IPS-15b (cell line): ENCODE measurements at regions not wholly inside any gene's neighbourhood (a gene's known extent, or its start where the extent isn't known, plus 50 kb on each side); places are given as distances from the start of the nearest gene placed in this dataset.

Experiments used
- H3K27me3 ChIP-seq: one replicate; pipeline ENCODE4 v1.6.1; 2013; ENCODE audit warnings: low read length; ENCODE audit not compliant: control insufficient read depth, insufficient read depth
- H3K36me3 ChIP-seq: one replicate; pipeline ENCODE4 v1.6.1; 2013; ENCODE audit warnings: low read length; ENCODE audit not compliant: control insufficient read depth, insufficient read depth
- H3K4me1 ChIP-seq: one replicate; pipeline ENCODE4 v1.6.1; 2013; ENCODE audit warnings: mild to moderate bottlenecking, low read length; ENCODE audit not compliant: control insufficient read depth, insufficient read depth
- H3K4me3 ChIP-seq: one replicate; pipeline ENCODE4 v1.5.1; 2013; ENCODE audit warnings: low read depth, low read length
- H3K9ac ChIP-seq: one replicate; pipeline ENCODE4 v1.6.1; 2013; ENCODE audit warnings: low read depth, mild to moderate bottlenecking, low read length
- H3K9me3 ChIP-seq: one replicate; pipeline ENCODE4 v1.6.1; 2013; ENCODE audit warnings: mild to moderate bottlenecking, low read length; ENCODE audit not compliant: control insufficient read depth, insufficient read depth

DNA sequence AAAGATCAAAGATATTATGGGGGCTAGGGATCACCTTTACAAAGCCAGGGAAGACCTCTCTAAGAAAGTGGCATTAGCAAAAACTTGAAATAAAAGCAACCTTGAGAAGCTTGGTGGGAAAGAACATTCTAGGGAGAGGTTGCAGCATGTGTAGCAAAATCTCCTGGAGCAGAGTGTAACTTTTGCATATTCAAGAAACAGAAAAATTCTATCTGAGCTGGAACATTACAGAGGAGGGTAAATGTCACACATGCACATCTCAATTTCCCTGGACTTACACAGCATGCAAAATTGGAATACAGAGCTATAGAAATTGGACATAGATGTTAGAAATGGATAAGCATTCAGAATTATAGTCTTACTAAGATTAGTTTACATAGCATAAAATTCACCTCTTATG, 510.0 kb downstream of the CETN3 start:
- H3K9ac ChIP-seq, result no peak overlapping the region
- H3K36me3 ChIP-seq, result no peaks in the 10 kb centered on the region
- H3K9me3 ChIP-seq, result no peaks in the 10 kb centered on the region
- H3K4me1 ChIP-seq, result no peaks in the 10 kb centered on the region
- no peaks in the 10 kb centered on the region for H3K27me3 ChIP-seq
- H3K4me3 ChIP-seq, result no peak overlapping the region

DNA sequence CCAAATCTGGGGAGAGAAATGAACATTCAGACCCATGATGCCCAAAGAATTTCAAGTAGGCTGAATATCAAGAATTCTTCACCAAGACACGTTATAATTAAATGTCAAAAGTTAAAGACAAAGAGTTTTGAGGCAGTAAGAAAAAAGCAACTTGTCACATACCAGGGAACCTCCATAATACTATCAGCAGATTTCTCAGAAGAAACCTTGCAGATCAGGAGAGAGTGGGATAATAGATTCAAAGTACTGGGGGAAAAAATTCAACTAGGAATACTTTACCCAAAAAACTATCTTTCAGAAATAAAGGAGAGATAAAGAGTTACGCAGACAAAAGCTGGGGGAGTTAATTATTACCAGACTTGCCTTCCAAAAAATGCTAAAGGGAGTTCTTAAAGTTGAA, 516.0 kb downstream of the CETN3 start:
- no peaks in the 10 kb centered on the region for H3K36me3 ChIP-seq
- no peaks in the 10 kb centered on the region for H3K9me3 ChIP-seq
- H3K9ac ChIP-seq, result no peak overlapping the region
- no peaks in the 10 kb centered on the region for H3K27me3 ChIP-seq
- H3K4me3 ChIP-seq, result no peak overlapping the region
- H3K4me1 ChIP-seq, result peaks cover 11% of the 10 kb centered on the region

DNA sequence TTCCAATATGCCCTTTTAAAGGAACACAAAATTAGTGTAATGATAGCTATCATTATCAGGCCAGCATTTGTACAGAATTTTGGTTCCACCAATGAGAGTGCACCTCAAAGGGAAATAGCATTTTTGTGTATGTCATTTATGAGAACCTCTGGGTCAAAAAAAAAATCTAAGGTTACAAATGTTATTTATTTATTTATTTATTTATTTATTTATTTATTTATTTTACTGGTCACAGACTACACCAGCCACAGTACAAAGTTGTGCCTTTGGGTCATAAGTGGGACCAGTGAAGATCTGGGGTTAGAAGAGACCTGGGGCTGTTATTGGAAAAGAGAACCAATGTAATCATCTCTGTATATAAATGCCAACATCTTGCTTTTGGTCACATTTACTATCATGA, 523.9 kb downstream of the CETN3 start:
- Histone ChIP-seq H3K27me3 (no peaks in the 10 kb centered on the region), H3K9me3 (no peaks in the 10 kb centered on the region), H3K9ac (no peak overlapping the region), H3K4me1 (peaks cover 10% of the 10 kb centered on the region), H3K4me3 (no peak overlapping the region), H3K36me3 (no peaks in the 10 kb centered on the region)

DNA sequence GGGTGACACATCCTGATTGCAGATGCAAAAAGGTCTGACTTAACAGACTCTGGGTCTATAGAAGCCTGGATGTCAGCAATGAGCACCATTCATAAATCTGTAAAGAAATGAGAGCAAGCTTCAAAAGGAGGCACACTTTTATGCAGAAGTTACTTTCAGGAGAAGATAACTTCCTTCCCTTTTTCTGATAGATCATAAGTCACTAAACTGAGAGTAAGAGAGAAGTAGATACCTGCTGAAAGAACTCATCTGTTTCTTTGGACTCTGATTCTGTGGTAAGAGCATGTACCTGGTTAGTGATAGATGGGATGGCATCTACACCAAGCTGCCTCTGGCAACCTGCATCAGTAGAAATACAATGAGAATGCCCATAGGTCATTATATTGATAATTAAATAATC, 525.6 kb downstream of the CETN3 start:
- Histone ChIP-seq H3K27me3 (no peaks in the 10 kb centered on the region), H3K36me3 (no peaks in the 10 kb centered on the region), H3K4me3 (no peak overlapping the region), H3K4me1 (no peaks in the 10 kb centered on the region), H3K9me3 (no peaks in the 10 kb centered on the region), H3K9ac (no peak overlapping the region)

DNA sequence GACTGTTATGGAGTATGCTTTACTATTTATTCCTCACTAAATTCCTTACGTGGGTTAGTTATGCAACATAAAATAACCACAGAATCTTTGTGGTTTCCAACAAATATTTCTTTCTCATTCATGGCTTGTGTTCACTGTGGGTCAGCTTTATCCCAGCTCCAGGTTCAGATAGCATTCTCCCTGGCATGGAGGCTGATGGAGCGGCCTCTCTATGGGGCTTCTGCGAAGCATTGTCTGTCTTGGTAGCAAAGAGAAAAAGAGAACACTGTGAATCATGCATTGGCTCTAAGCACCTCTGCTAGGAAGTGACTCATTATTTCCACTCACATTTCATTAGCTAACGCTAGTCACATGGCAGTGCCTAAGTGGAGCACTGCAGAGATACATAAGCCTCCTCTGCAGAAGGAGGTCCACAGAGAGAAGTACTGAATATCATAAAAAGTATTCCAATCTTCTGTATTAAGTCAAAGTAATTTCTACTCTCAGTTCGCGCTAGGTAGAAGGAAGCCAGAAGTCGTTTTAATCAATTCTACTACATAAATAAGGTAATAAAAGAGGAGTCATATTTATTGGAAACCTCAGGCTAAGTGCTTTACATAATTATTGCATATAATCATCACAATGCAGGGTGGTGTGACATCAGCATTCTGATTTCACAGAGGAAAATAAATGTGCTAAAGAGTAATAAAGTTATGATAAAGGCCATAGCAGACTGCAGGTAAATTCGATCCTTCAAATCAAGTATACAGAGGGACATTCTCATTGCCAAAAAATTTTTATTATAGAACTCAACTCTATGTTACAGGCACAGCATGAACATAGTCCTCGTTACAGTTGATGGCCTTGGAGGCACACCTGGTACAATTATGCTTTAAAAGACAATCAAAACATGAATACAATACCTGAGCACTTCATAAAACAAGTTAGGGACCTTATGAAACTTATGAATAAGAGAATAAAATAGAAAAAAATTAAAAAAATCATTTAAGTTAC, 531.1 kb downstream of the CETN3 start:
- no peaks in the 10 kb centered on the region for H3K9me3 ChIP-seq
- H3K4me3 ChIP-seq, result no peak overlapping the region
- no peaks in the 10 kb centered on the region for H3K36me3 ChIP-seq
- no peaks in the 10 kb centered on the region for H3K27me3 ChIP-seq
- H3K4me1 ChIP-seq, result no peaks in the 10 kb centered on the region
- no peak overlapping the region for H3K9ac ChIP-seq

DNA sequence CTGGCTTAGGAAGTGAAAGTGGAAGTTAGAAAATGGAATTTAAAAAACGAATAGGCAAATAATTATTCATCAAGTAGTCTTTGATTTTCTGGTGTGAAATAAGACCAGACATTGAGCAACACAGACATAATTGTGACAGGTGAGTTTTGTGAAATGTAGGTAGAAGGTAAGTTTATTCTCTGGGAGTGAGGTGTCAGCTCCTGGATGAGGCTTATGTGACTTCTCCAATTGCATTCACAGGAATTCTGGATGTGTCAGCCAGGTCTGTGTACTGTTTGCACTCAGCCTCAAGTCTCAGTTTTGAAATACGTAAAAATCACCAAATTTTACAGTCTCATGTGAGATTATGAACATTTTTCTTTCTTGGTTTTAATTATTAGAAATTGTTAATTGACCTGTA, 537.6 kb downstream of the CETN3 start:
- Histone ChIP-seq H3K4me3 (no peak overlapping the region), H3K9me3 (no peaks in the 10 kb centered on the region), H3K4me1 (no peaks in the 10 kb centered on the region), H3K9ac (no peak overlapping the region), H3K36me3 (no peaks in the 10 kb centered on the region), H3K27me3 (no peaks in the 10 kb centered on the region)

DNA sequence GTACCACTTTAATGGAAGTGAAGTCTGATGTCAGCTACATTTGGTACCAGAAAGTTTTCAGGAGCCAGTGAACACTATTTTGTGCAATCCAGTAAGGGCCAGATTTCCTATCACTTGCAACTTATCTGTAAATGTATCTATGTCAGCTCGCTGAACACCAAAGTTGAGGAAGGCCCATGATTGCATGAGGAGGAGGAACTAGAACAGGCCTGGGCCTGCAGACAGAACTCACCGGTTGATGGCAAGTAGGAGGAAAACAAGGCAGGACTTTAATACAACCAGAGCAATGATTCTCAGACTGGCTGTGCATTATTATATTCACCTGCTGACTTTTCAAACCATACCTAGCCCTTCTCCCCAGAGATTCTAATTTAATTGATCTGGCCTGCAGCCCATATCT, 540.2 kb downstream of the CETN3 start:
- H3K27me3 ChIP-seq, result no peaks in the 10 kb centered on the region
- no peaks in the 10 kb centered on the region for H3K36me3 ChIP-seq

DNA sequence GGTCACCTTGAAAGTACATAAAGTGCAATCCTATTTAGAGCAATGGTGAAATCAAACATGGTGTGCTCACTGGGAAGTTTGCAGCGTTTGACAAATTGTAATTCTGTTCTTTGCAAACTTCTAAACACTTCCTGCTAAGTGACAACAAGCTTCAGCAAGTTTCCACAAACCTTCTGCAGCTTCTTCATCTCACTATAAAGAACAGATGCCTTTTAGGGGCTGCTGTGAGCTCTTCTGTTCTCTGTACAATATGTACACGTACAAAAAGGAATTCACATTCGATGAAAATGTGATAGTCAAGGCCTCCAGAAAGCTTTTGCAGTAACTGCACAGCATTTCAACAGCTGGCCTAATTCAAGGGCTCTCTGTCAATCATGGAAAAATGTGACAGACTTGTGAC, 543.1 kb downstream of the CETN3 start:
- Histone ChIP-seq H3K9me3 (no peaks in the 10 kb centered on the region), H3K36me3 (no peaks in the 10 kb centered on the region), H3K9ac (no peak overlapping the region), H3K27me3 (no peaks in the 10 kb centered on the region), H3K4me3 (no peak overlapping the region), H3K4me1 (no peaks in the 10 kb centered on the region)

More for the DNA sequence above, 540.2 kb downstream of the CETN3 start:
- Histone ChIP-seq H3K4me3 (no peak overlapping the region), H3K4me1 (no peaks in the 10 kb centered on the region), H3K9ac (no peak overlapping the region), H3K9me3 (no peaks in the 10 kb centered on the region)

DNA sequence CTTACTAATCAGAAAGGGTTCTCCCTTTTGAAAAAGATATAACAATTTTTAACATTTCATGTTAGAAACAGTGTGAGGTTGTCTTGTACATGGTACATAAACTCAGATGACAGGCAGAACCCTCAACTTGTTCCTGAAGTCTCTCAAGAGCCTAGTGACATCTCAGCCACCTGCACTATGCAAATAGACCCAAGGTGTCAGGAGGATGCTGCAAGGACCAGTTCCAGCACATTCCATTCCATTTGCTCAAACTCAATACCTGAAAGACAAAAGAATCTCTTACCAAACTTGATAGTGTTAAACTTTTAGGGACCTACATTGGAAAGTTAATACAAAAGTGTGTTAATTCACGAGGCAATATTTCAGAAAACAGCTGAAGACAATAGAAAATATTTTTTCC, 544.6 kb downstream of the CETN3 start:
- Histone ChIP-seq H3K9ac (no peak overlapping the region), H3K27me3 (no peaks in the 10 kb centered on the region), H3K36me3 (no peaks in the 10 kb centered on the region), H3K4me3 (no peak overlapping the region), H3K4me1 (no peaks in the 10 kb centered on the region), H3K9me3 (no peaks in the 10 kb centered on the region)

DNA sequence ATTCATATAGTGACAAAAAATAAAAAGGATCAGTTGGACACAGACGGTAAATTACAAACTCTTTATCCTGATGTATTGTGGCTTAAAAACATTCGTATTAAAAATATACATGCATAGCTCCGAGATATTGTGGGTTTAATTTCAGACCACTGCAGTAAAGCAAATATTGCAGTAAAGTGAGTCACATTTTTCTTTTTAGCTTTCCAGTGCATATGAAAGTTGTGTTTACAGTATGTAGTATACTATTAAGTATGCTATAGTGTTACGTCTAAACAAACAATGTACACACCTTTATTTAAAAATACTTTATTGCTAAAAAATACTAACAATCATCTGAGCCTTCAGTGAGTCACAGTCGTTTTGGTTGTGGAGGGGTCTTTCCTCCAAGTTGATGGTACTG, 551.8 kb downstream of the CETN3 start:
- Histone ChIP-seq H3K27me3 (no peaks in the 10 kb centered on the region), H3K36me3 (no peaks in the 10 kb centered on the region), H3K9ac (no peak overlapping the region), H3K9me3 (no peaks in the 10 kb centered on the region), H3K4me3 (no peak overlapping the region), H3K4me1 (no peaks in the 10 kb centered on the region)

DNA sequence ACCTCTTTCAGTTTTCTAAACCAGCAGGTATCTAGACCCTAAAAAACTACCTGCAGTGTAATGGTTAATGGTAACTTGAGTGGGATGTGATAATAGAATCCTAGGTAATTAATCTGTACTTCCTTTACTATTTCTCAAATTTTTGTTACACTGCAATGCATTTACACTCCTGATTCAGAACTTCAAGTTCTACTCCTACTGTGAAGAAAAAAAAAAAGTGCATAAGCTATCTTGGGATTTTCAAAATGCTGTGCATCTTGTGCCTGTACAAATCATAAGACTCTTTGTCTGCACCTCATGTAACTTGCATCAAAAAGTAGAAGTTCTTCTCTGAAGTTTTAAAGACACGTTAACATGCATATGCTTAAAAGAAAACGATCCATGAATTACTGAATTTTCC, 554.1 kb downstream of the CETN3 start:
- no peaks in the 10 kb centered on the region for H3K27me3 ChIP-seq
- H3K4me3 ChIP-seq, result no peak overlapping the region
- H3K9me3 ChIP-seq, result no peaks in the 10 kb centered on the region
- no peaks in the 10 kb centered on the region for H3K4me1 ChIP-seq
- no peak overlapping the region for H3K9ac ChIP-seq
- H3K36me3 ChIP-seq, result no peaks in the 10 kb centered on the region

DNA sequence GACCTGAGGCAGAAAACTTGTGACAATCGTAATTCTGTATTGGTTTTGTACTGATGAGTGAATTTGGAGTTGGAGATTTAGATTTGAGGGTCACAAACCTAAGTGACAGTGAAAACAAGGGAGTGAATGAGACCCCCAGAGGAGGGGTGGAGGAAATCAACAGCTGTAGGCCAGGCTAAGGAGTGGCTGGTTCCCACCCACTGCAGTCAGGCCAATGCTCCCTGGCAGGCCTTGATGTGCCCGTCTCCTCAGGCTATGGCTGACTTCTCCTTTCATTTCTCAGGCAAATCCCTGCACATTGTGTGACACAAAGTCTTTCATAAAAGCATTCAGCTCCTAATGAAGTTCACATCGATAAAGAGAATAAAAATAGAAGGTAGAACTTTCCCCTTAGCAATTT, 557.6 kb downstream of the CETN3 start:
- no peaks in the 10 kb centered on the region for H3K9me3 ChIP-seq
- H3K4me3 ChIP-seq, result no peak overlapping the region
- no peaks in the 10 kb centered on the region for H3K4me1 ChIP-seq
- H3K27me3 ChIP-seq, result no peaks in the 10 kb centered on the region
- no peak overlapping the region for H3K9ac ChIP-seq
- H3K36me3 ChIP-seq, result no peaks in the 10 kb centered on the region
